Activated naive CD4-positive, alpha-beta T cell treated with anti-CD3 and anti-CD28 coated beads, Interleukin-2, amount 50 U/mL, for 72 hours (primary cell): ENCODE measurements at regions not wholly inside any gene's neighbourhood (a gene's known extent, or its start where the extent isn't known, plus 50 kb on each side); places are given as distances from the start of the nearest gene placed in this dataset.

Experiments
- ATAC-seq, 2 donors: fragments of 150-1000 bp; cut with Tn5 transposase; 2 replicates each; pipeline ENCODE4 v1.10.0; 2021; ENCODE audit warnings: mild to moderate bottlenecking in 2 of 2, moderate library complexity in 2 of 2
- DNase-seq, 2 donors: peaks; one replicate each; pipeline ENCODE4 v3.0.0; 2021 to 2022; ENCODE audit warnings: low spot score in 2 of 2
- H3K27ac Mint-ChIP-seq, 2 donors: one replicate each; pipeline ENCODE4 v1.8.0; 2022; ENCODE audit warnings: mild to moderate bottlenecking in 2 of 2, mixed read lengths in 2 of 2
- H3K36me3 Mint-ChIP-seq, 2 donors: one replicate each; pipeline ENCODE4 v1.8.0; 2022; ENCODE audit warnings: mixed read lengths in 2 of 2
- H3K9me3 Mint-ChIP-seq, 2 donors: one replicate each; pipeline ENCODE4 v1.8.0; 2022; ENCODE audit warnings: mixed read lengths in 2 of 2

DNA sequence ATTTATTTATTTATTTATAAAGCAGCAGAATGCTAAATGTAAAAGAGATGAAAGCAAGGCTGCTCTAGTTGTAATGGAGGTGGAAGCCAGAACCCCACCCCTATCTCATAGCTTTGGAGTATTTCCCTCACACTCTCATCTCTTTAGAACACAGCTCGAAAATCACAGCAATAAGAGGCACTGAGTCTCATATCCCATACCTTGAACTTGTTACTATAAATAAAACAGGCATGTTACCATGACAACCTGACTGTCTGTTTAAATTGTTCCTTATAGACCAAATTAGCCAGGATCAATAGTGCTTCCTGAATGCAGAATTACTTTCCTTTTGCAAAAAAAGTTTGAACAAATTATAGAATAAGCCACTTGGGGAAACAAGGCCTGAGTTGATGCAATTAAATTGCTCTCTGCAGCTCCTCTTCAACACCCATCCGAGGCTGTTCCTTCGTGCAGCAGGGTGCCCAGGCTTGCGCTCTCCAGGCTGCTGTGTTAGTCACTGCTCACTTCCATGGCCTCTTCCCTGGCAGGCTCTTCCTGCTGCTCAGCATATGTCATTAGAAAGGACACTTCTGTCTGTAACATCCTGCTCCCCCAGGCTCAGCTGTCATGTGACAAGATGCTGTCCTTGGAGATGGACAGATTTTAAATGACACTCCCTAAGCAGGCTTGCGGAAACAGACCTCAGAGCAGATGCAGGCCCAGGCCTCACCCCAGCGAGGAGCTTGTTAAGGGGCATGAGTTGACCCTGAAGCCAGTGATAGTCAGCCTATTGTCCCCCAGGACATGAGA, 120.2 kb downstream of the CARTPT start:
- Mint-ChIP-seq H3K27ac (peak overlapping the region in 1 of 2 donors; percentile 70), H3K9me3 (no peaks in the 10 kb centered on the region), H3K36me3 (no peaks in the 10 kb centered on the region)
- no peak for ATAC-seq
- DNase-seq: no peak

DNA sequence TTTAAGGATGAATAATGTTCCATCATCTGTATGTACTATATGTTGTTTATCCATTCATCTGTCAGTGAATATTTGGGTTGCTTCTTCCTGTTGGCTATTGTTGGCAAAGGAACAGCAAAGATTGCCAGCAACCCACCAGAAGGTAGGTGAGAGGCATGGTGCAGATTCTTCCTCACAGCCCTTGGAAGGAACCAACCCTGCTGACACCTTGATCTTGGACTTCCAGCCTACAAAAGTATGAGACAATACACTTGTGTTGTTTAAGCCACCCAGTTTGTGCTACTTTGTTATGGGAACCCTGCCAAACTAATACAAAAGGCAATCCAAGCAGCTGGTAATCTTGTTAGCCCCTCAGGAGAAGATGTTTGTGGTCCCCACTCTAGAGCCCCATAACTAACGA, 122.0 kb downstream of the CARTPT start:
- H3K27ac Mint-ChIP-seq: no peak overlapping the region
- ATAC-seq (no peak), DNase-seq (no peak)
- H3K9me3 Mint-ChIP-seq: no peaks in the 10 kb centered on the region
- H3K36me3 Mint-ChIP-seq: no peaks in the 10 kb centered on the region

DNA sequence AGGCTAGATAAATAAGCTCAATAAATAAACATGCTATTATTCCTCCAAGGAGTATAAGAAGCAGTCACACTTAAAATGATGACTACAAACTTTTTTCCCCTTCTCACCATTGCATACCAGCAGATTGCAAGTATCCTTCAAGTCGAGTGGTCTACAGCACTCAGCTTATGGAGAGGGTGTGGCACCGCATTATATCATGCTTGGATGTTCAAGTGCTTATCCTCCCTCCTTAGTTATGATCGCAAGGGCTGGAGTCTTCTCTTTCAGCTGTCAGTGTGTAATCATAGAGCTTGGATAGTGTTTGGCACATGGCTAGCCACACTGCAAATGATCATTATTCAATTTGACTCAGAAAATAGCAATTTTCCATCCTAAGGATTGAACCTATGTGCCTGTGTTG, 124.0 kb downstream of the CARTPT start:
- no peak for ATAC-seq
- Mint-ChIP-seq H3K36me3 (no peaks in the 10 kb centered on the region), H3K27ac (no peak overlapping the region), H3K9me3 (no peaks in the 10 kb centered on the region)
- DNase-seq: no peak

DNA sequence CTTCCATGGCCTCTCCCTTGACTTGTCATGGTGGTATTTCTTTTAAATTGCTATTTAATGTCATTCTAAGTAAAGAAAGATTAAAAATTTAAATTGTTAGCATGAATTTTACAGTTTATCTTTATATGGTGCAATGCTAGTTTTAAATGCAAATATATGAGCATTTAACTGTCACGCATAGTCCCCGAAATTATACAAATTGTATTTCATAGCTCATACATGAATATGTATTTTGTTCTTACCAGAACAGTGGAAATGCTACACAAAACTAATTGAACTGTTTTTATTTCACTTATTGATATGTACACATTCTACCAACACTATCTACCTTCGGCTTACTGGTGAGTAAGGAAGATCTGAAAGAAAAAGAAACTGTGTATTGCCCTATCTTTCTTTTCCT, 125.8 kb downstream of the CARTPT start:
- no peak for DNase-seq
- Mint-ChIP-seq H3K27ac (no peak overlapping the region), H3K36me3 (peaks cover 0 to 10% of the 10 kb centered on the region in 2 donors), H3K9me3 (peaks cover 7 to 8% of the 10 kb centered on the region in 2 donors)
- ATAC-seq: no peak

DNA sequence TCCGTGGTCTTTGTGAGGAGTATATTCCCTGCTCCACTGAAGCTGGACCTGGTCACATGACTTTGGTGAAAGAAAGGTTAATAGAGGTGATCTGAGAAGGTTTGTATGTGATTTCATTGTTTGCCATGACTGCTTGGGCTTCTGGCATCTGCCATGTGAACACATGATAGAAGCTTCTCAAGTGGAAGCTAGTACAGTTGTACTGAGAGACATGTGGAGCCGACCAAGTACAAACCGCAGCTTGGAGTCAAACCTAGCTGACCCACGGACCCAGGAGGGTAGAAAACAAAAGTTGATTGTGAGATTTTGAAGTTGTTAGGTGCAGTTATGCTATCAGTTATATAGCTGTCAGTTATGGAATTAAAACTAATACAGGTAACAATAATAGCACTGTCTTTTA, 140.4 kb downstream of the CARTPT start:
- peaks cover 15 to 21% of the 10 kb centered on the region in 2 donors for H3K9me3 Mint-ChIP-seq
- H3K27ac Mint-ChIP-seq: no peak overlapping the region
- DNase-seq (no peak), ATAC-seq (no peak)
- peaks cover 0 to 8% of the 10 kb centered on the region in 2 donors for H3K36me3 Mint-ChIP-seq

DNA sequence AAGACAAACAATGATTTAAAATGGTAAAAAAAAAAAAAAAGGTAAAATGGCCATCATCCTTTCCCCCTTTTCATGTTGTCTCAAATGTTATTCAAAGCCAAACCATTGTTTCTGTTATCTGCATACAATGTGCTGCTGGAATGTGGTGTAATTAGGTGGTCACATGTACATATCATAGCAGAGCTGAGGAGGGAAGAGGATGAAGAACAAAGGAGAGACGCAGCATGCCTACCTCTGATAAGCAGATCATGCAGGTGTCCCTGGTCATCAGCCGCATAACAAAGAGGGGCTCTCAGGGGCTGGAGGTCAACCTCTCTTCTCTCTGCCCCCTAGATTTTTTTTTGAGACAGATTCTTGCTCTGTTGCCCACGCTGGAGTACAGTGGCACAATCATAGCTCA, 141.0 kb downstream of the CARTPT start:
- peaks cover 0 to 6% of the 10 kb centered on the region in 2 donors for H3K36me3 Mint-ChIP-seq
- peaks cover 15 to 21% of the 10 kb centered on the region in 2 donors for H3K9me3 Mint-ChIP-seq
- no peak for ATAC-seq
- H3K27ac Mint-ChIP-seq: no peak overlapping the region
- DNase-seq: no peak

DNA sequence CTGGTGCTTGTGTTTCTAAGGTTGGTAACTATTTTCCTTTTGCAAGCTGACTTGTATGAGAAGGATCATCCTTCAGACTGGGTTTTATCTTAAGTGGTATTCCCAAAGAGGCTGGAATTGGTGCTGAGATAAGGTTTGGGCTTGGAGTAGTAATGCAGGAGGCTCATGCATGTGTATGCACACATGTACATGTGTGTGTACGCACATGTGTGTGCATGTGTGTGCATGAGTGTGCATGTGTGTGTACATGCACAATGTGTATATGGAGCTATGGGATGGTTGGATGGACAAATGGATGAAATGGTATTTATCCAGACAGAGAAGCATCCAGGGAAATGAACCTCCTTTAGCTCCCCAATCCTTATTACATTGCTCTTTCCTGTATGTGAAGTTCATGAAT, 142.6 kb downstream of the CARTPT start:
- ATAC-seq: no peak
- Mint-ChIP-seq H3K27ac (no peak overlapping the region), H3K36me3 (peaks cover 0 to 6% of the 10 kb centered on the region in 2 donors), H3K9me3 (peaks cover 7 to 10% of the 10 kb centered on the region in 2 donors)
- DNase-seq: no peak

DNA sequence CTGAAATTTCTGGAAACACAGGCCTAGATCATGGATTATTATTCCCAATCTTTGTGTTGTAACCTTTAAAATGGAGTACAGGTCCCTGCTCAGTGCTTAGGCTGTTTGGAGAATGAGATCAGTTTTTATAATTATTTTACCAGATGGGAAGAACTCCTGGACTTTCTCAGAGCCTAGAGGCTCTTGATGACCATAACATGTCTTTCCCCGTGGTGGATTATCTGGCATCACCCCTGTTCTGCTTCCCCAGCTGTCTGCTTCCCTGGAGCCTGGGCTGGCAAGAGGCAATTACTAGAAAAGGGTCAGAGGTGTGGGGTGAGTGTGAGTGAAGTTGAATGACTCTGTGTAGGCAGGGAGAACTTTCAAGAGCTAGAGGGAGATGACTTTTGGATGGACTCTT, 143.0 kb downstream of the CARTPT start:
- no peak overlapping the region for H3K27ac Mint-ChIP-seq
- peaks cover 4 to 6% of the 10 kb centered on the region in 2 donors for H3K9me3 Mint-ChIP-seq
- DNase-seq: no peak
- peaks cover 0 to 6% of the 10 kb centered on the region in 2 donors for H3K36me3 Mint-ChIP-seq
- ATAC-seq: no peak

DNA sequence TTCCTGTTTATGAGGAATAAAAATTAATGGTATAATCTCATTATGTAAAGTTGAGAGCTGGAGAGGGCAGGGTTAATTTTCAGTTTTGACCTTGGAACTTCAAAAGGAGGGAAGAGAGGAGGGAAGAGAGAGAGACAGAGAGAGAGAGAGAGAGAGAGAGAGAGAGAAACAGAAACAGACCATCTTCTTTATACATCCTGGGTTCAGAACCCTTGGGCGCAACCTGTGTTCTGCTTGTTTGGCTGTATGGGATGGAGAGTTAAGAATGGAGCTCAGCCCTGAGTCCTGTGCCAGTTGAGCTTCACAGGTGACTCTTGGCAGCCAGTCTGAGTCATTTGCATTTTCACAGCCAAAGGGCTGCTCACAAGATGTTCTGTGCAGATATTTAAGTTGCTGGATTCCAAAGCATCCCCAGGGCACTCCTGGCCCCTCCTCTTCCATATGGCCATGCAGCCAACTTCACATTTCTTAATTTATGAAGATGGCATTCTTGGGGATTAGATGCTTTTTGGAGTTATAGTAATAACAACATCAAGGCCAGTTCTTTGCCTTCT, 143.5 kb downstream of the CARTPT start:
- DNase-seq (no peak), ATAC-seq (no peak)
- peaks cover 4 to 5% of the 10 kb centered on the region in 2 donors for H3K9me3 Mint-ChIP-seq
- no peak overlapping the region for H3K27ac Mint-ChIP-seq
- H3K36me3 Mint-ChIP-seq: peaks cover 0 to 6% of the 10 kb centered on the region in 2 donors

DNA sequence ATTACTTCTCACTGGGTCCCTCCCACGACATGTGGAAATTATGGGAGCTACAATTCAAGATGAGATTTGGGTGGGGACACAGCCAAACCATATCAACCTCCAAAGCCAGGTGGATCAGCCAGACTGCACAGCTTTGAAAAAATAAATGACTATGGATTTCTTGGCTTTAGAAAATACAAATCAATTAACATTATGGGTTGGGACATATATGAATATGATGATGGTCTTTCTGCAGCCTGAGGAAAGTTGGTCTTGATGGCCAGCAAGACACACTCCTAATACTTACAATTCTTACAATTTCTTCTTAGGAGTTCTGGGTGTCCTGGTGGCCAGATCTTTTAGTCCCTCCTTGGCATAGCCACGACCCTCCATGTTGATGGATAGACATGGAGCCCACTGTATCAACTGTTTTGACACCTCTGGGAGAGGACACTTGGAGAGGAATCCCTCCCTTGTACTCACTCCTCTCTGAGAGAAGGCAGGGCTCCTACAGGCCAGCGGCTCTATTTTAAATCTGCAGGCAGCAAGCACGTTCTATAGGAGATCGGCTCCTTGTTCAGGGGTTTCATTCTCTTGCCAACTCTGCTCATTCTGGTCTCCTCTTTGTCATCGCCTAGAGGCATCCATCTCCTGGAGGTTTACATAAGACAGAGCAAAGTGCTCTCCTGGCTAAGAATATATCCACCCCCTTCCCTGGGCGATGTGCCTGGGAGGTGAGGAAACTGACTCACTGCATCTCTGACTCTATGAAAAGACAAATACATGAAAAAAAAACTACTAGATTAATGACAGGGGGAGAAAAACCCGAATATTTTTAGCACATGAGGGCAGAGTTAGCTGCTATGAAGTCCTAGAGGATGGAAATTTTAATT, 145.9 kb downstream of the CARTPT start:
- no peaks in the 10 kb centered on the region for H3K36me3 Mint-ChIP-seq
- ATAC-seq: no peak
- H3K27ac Mint-ChIP-seq: no peak overlapping the region
- no peak for DNase-seq
- H3K9me3 Mint-ChIP-seq: peaks cover 0 to 2% of the 10 kb centered on the region in 2 donors

DNA sequence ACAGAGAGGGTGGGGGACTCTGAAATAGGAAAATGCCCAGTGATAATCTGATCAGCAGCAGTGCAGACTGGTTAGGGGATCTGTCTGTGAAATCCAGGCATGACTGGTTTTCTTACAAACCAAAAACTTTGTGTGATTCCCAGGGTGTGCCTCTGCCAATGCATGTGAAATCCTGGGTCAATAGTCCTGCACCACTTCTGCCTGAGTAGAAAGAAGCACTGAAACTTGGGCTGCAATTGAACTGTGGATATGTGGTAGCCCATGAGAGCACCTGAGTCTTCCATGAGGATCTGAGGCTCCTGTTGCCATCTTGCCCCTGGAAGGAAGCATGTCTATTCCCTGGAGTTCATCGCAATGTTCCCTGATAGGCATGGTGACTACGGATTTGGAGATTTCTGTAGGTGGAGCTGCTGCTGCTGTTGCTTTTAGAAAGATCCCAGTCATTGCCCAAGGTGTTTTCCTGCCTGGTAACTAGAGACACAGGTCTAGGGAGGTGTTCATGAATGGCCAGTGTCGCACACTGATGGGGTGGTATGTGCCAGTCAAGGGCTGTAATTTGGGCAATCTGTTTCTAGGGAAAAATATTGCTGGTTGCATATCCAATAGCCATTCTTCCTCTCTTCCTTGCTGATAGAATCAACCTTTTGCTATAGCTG, 146.7 kb downstream of the CARTPT start:
- H3K9me3 Mint-ChIP-seq: peaks cover 0 to 4% of the 10 kb centered on the region in 2 donors
- DNase-seq (no peak), ATAC-seq (no peak)
- no peaks in the 10 kb centered on the region for H3K36me3 Mint-ChIP-seq
- no peak overlapping the region for H3K27ac Mint-ChIP-seq

DNA sequence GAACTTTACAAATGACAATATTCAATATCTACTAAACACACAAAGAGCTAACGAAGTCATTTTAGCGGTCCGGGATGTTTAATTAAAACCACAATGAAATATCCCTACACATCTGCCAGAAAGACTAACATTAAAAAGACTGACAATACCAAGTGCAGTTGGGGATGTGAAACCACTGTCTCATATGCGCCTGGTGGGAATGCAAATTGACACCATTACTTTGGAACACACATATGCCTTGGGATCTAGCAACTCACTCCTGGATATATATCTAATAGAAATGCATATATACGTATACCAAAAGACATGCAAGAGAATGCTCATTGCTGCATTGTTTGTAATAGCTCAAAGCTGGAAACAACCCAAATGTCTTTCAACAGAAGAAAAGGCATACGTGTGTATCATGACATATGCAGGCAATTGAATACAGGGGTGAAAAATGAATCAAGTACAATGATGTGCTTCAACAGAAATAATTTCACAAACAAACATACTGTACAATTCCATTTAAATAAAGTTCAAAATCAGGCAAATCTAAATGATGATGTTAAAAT, 153.3 kb downstream of the CARTPT start:
- peaks cover 0 to 4% of the 10 kb centered on the region in 2 donors for H3K9me3 Mint-ChIP-seq
- no peak overlapping the region for H3K27ac Mint-ChIP-seq
- H3K36me3 Mint-ChIP-seq: no peaks in the 10 kb centered on the region
- DNase-seq (no peak), ATAC-seq (no peak)

DNA sequence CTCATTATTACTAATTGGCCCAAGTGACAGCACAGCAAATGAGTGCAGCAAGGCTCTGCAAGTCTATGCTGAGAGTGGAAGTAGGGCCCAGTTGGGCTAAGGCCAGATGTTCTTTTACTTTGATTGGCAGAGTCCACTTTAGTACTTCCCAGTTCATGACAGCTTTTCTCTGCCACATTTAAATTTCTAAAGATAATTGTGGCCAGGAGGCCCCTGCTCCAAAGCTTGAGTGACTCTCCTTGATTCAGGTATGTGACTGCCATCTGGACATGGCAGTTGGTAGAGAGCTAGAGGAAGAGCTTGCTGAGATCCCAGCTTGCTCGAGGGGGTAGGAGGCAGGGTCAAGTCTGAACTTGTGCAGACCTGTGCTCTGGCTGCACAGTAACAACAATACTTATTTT, 154.1 kb downstream of the CARTPT start:
- H3K27ac Mint-ChIP-seq: no peak overlapping the region
- no peaks in the 10 kb centered on the region for H3K36me3 Mint-ChIP-seq
- ATAC-seq (no peak), DNase-seq (no peak)
- peaks cover 0 to 4% of the 10 kb centered on the region in 2 donors for H3K9me3 Mint-ChIP-seq

DNA sequence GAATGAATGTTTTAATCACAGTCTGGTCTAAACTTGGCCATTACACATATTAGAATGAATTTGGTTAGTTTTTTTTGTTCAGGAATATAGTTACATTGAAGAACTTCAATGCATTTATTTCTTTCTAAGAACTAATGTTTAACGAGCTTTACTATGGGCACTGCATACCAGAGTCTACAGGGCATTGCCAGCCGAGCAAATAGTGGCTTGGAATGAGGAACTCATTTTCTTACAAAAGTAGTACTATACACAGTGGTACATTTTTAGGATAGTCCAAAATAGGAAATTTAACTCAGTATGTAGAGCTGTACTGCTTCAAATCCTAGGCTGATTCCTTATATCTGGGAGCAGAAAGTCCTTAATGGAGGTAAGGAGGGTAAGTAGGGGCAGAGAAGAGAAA, 155.4 kb downstream of the CARTPT start:
- no peak for ATAC-seq
- H3K36me3 Mint-ChIP-seq: no peaks in the 10 kb centered on the region
- H3K9me3 Mint-ChIP-seq: peaks cover 0 to 4% of the 10 kb centered on the region in 2 donors
- DNase-seq: no peak
- no peak overlapping the region for H3K27ac Mint-ChIP-seq

DNA sequence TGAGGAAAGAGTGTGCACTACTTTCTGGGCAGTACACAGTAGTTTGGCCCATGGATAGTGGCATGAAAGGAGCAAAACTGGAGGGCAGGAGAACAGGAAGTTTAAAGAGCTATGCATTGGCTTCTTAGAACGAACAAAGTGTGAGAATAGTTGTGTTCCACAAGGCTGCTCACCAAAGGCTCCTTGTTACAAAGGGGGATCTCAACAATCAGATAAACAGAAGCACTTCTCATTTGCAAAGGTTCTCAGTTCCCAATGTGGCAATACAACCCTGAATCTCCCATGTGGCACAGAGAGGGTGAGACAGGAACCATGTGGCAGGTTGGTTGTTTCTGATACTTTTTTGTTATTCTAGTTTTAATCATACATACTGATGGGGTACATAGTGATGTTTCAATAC, 158.4 kb downstream of the CARTPT start:
- DNase-seq (no peak), ATAC-seq (no peak)
- H3K9me3 Mint-ChIP-seq: no peaks in the 10 kb centered on the region
- no peak overlapping the region for H3K27ac Mint-ChIP-seq
- no peaks in the 10 kb centered on the region for H3K36me3 Mint-ChIP-seq

DNA sequence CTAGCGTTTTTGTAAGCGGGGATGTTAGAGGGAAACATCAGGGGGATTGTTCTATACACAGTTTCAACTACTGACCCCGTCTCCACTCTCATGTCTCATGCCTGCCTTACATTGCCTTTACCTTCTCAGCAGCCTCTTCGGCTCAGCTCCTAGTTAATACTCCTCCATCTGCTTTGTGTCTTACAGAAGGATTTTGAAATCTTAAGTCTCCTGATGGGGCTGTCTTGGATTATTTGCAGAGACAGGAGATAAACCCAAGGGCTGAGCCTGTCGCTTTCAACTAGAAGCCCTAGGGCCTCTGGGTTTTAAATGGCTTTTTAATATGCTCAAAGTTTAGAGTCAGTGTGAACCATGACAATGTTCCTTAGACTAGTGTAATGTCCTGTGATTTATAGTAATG, 161.5 kb downstream of the CARTPT start:
- no peak for ATAC-seq
- DNase-seq: no peak
- H3K9me3 Mint-ChIP-seq: no peaks in the 10 kb centered on the region
- no peak overlapping the region for H3K27ac Mint-ChIP-seq
- H3K36me3 Mint-ChIP-seq: no peaks in the 10 kb centered on the region
